CD4-positive, alpha-beta T cell treated with Interleukin-10 for 1 hour (primary cell): ENCODE measurements at regions not wholly inside any gene's neighbourhood (a gene's known extent, or its start where the extent isn't known, plus 50 kb on each side); places are given as distances from the start of the nearest gene placed in this dataset.
A peak's percentile ranks its signal among the peaks of the same experiment; 100 is the strongest.

ENCODE experiments used
- DNase-seq: peaks from one replicate; pipeline ENCODE4 v3.0.0-alpha.2; 2020

DNA sequence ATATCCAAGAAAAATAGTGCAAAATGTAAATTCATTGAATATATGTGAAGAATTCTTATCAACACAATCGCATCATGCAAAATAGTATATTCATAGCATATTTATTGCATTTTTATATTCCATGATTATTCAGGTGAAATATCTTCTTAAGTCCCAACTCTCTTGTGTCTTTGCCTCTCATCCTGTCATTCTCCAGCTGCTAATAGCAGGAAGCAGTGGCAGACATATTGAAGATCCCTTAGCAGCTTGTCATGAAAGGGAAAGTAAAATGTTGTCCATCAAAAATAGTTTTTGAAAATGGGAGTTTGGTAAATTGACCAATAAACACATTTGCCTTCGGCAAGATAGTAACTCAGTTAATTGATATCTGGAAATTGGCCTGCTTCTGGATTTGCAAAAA, 265.3 kb upstream of the TGFBR2 start:
- DNase-seq = no peak

DNA sequence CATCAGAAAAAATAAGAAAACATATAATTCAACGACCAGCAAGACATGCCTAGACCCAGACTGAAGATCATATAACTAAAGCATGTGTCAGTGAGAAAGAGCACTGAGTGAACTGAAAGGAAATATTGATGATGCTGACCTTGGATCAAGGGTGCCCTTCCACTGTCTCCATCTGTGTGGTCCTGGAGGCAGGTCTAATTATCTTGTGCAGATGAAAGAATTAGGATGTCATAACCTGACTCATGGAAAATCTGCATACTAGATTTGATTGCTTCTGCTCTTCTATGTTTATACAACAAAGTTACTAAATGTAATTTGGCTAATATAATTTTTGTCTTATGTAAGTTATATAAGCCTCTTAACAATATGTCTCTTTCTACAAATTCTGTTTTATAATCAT, 264.6 kb upstream of the TGFBR2 start:
- no peak for DNase-seq

DNA sequence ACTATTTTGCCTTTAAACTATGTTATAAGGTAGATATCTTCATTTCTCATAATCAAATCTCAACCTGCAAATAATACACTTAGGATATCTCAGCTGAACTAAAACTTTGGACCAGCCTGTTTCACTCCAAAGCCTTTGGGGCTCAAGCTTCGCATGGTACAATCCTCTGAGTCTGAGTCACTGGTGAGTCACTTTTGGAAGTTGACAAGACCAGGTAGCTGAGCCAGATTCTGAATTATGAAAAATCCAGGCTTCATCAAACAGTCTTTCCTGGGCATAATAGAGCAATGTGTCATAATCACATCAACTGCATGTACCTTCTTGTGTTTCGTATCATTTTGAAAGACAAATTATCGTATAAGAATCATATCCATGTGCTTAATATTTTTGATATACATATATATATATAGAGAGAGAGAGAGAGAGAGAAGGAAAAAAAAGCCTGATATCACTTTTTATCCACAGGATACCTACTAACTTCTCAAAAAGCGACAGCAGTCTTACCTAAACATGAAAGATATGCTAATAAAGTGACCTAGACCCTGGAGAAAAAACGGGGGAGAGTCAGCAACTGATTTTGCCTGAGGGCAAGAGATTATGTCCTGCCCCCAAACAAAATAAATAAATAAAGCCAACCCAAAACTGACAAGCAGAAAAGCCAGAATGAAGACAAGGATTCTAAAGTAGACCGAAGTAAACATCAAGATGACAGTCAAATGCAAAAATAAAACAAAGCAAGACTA, 263.9 kb upstream of the TGFBR2 start:
- no peak for DNase-seq

DNA sequence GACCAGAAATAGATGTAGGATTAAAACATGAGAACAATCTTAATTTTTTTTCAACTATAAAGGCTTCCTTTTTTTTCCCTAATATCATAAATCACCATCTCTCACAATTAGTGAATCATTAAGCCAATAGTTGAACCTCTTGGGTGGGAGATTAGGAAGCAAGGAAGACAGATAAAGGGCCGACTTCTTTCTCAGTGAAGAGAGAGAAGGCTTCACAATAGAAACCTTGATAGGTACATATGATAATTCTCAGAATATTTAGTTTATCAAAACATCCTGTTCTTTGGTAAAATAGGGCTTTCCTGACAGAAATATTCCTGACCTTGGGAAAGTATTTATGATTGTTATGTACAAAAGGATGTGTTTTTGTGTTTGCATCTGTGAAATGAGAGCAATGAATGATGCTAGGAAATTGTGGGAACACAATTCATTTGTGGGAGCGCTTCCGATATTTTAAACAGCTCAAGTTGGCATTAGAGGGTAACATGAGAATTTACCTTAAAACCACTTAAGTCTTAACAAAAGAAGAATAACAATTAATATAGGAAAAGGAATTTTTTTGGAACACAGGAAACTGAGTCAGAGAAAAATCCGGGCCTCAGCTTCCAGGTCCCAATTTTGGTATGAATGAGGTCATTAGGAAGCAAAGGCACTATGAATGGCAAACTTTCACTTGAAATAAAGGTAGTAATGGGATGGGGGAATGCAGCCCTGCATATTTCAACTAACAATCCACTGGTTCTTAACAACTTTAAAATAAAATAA, 263.2 kb upstream of the TGFBR2 start:
- no peak for DNase-seq

DNA sequence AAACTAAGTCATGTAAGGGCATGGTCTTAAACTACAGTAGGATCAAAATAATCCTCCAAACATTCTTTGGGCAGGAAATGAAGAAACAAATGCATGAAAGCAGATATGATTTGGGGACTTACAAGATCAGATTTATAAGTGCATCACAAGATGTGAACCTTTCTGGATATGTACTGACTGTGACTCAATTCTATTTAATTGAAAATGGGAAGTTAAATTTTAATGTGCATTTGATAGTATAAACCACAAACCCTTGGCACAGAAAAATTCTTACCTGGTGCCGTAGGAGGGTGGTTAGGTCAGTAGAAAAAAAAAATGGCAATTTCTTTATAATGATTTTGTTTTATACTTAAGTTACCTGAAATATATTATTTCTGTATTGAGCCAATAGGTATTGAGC, 262.5 kb upstream of the TGFBR2 start:
- no peak for DNase-seq

DNA sequence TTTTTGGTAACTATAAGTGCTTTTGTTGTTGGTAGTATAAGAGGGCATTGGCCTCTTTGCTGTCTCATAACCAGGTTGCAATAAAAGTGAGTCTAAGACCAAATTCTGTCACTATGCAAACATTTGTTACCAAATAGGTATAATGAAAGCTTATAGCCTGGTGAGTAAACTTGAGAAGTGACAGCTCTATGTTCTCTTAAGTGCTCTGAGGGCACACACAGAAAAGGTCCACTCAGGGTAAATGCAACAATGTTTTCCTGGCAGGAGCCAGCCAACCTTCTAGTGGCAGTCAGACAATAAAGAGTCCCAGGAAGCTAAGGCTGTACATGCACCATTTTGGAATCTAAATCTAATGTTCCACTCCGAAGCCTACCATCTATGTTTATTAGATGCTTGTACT, 262.1 kb upstream of the TGFBR2 start:
- DNase-seq = no peak

DNA sequence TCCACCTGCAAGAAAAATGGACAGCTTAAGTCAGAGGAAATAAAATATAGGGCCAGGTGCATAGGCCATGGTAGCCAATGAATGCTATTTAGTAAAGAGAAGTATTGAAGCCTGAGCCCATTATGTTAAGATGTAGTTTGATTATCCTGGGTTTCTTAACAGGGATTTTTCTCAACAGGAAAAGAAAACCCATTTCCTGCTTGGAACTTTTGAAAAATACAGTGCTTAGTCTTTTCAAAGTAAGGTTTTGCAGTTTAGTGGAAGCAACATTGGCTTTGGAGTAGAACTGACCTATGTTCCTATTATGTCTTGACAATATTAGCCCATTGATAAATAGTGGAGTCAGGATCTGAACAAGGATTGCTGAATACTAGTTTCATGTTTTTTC, 259.5 kb upstream of the TGFBR2 start:
- no peak for DNase-seq

DNA sequence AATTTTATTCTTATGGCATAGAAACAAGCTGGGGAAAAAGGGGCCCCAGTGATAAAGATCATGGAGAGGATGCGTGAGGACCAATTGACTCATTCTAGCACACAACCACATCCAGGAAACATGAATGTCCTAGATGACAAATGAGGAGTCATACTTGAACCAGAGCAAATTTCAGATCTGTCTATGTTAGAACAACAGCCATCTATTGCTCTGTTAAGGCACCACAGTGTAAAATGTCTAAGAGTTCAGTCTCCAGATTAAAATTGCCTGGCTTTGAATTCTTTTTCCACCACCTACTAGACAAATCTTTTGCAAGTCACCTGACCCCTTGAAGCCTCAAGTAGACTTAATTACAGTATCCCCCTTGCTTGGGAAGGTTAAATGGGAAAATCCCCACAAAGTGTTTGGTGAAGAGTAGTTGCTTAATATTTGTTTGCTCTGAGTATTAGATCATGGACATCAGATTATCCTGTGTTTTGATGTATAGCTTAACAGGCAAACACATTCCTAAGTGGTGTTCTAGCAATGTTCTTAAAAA, 258.7 kb upstream of the TGFBR2 start:
- peak; percentile 15 for DNase-seq

DNA sequence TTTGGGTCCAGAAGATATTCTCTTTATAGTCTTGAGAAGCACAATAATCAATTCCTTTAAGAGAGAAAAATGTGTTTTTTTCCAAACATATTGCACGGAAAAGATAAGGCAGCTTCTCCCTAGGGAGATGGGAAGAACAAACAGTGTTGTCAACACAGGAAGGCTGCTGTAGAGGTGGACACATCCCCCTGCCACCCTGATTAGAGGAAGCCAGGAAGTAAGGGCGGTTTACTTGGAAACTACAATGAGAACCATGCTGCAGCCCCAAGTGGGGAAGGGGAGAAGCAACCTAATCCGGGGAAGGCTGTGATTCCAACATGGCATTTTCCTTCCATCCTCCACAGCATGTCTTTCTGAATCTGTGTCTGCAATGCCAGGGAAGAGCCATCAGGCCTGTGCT, 256.9 kb upstream of the TGFBR2 start:
- DNase-seq = no peak

DNA sequence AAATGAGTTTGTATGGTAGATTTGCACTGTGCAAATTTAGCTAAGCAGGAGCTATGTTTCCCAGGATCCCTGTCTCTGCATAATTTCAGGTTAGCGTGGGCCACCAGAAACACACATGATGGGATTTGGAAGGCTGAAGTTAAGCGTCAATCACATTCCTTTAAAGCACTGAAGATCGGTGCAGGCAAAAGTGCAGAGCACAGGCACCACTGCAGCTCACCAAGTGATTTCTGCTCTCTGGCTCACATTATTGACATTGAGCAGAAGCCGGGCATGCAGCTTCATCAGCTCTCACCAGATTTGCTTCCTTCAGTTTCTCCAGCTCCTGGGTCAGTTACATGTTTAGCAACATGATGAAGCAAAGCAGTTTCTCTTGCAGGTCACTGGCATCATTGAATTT, 256.4 kb upstream of the TGFBR2 start:
- DNase-seq = no peak

DNA sequence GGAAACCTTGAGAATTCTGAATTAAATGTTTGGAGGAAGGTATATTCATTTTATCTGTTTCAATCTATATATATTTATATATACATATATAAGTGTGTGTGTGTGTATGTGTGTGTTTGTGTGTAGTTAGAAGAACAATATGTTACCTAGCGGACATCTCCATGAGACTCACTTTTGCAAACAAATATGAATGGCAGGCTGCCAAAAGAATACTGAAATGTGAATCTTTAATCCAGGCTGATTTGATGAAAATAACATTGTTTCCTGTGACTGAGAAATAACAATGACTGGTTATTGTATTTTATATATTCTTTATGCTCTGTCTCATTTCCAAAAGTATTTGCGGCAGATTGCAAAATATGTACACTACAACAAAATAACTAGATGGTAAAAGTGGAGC, 255.5 kb upstream of the TGFBR2 start:
- no peak for DNase-seq

DNA sequence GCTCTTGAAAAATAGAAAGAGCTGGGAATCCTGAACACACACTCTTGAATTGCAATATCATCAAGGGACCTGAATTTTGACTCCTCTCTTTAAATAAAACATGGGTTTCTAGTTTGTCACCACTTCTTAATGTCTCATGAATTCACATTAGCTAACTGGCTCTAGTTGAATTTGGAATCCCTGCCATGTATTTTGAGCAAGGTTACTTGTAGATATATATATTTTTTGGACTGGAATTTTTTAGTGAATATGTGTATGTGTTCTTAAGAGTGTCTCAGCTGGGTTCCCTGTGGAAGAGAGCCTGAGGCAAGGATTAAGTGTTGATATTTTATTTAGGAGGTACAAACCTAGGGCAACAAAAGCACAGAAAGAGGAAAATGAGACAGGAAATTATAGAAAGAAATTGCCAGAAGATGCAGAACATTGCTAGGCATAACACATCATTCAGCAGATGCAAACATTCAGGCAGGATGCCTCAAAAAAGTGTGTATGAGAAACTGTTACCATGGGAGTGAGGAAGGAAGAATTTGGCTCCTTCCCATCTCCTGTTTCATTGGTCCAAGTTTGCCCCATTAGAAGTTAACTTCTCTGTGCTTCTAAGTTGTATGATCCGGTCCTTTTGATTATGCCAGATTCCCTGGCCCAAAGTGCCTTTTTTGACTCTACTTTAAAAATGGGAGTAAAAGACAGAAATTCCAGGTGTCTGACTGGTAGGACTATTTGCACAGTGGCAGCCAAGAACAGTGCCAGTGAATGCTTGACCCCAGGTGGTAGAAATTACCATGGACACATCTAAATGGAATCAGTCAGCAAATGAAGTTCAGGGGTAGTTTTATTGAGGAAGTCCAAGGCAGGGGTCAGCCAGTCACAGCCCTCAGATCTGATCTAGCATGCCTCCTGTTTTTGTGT, 253.7 kb upstream of the TGFBR2 start:
- DNase-seq = no peak

DNA sequence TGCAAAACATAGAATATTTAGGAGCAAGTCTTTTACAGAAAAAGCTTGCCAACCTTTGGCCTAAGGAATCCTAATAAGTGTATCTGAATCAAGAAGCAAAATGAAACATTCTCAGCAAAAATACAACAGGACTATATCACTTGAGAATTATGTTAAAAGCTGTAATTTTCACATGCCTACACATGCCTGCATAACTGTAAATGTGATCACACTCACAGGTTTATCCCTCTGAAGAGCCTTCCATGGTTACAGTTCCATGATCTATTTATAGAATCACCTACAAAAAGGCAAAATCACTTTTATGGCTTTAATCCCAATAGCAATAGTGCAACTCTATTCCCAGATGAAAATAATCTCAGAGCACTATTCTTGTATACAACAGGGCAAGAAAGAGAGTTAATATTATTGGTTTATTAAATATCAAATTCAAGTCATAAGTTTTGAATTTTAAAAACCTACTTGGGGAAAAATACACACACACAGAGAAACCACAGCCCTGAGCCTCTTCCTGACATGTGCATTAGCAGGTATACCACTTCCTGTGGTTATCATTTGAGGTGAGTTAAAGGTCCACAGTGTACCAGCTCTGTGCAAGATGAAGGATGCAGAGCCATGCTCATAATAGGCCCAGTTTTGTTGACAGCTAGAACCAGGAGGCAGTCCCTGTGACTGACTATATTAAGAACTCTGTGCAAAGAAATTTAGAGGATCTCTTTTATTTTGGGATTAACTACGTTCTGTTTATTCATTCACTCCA, 252.5 kb upstream of the TGFBR2 start:
- DNase-seq = peak; percentile 81

DNA sequence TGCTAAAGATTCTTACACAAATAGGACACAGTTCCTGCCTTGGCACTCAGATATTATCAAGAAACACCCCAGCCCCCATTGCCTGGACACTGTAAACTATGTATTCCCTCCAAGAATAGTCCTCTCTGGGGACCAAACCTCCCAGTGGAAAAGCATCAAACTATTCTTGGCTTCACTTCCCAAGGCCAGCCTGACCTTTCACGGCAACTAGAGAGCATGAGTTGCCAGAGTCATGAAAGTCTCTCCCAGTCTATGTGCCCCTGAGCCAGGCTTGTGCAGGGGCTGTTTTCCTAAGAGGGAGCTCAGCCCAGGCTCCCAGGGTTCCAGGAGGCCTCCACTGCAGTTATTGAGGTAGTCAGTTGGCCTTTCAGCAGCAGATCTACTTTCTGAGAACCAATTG, 251.9 kb upstream of the TGFBR2 start:
- DNase-seq = no peak

DNA sequence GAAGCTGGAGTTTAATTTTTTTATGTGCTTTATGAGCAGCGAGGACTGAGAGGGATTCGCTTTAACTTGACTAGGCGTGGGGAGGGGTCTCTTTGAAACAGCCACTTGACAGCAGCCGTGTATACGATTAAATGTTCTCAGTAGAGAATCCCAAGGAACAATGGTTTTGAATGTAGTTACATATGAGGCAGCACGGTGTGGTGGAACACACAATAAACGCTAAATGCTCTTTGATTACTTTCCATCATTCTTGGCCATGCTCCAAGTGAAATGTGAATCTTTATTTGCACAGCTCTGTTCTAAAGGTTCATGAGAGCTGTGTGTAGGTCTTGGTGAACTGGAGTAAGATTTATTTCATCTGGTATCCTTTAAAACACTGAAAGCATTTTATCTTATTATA, 251.4 kb upstream of the TGFBR2 start:
- DNase-seq = no peak

DNA sequence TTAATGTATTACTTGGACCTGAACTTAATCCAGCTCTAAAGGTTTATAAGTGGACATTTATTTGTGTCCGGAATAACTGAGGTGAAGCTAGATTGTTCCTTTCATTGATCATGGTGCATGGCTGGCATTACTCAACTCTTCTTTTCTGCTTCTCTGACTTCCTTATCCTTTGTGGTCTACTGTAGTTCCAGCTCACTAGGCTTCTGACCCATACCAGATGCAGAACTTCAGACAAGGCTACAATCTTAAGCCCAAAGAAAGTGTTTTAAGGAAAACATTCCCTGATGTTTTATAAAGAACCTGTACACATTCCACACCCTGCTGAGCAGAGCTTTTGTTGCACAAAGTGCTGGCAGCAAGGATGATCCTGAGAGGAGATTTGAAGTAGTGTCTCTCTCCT, 250.8 kb upstream of the TGFBR2 start:
- no peak for DNase-seq

DNA sequence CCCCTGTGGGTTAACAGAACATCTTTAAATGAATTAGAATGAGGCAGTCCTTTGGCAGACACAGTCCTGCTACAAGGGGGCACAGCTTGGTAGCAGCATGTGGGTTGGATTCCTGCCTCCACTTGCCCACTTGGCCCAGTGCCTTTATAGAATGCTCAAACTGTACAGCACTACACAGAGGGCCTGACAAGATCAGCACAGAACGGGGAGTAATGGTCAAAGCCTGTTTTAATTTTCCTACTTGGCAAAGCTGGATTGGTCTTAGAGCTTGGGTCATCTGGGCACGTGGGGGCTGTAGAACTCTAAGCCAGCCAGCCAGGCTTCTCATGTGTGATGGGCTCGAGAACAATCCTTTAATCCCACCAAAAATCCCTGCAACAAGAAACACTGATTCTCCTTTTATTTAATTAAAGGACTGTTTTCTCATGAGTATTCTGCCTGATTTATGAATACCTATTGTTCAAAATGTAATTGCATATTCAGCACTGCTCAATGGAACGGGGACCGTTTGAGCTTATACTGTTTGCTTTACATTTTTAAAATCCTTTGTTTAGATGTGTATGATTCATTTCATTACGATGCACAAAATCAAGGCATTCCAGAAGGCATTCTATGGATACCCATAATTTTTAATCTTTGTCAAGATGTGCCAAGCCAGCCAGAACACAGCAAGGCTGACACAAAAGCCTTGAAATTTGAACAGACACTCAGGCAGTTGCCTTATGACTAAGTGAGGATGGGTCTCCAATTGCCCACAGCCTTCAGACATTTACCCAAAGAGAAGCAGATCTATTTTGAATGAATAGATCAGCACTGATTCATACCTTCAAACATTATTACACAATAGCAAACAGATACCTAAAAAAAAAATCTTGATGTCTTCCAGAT, 249.3 kb upstream of the TGFBR2 start:
- DNase-seq = no peak

DNA sequence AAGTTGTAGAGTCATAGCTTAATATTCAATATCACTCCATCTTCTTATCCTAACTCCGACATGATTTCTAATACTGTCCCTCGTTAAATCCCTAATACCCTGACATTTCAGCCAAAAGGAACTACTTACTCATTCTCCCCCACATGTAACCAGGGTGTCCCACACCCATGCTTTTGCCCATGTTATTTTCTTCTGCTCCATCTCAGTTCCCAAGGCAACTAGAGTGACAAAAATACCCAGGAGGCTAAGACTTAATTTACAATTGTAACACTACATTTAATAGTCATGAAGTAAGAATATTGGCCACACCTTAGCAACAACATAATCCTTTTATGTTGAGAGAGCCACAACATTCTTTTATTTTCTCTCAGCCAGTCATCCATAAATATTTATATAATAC, 248.5 kb upstream of the TGFBR2 start:
- DNase-seq = no peak

DNA sequence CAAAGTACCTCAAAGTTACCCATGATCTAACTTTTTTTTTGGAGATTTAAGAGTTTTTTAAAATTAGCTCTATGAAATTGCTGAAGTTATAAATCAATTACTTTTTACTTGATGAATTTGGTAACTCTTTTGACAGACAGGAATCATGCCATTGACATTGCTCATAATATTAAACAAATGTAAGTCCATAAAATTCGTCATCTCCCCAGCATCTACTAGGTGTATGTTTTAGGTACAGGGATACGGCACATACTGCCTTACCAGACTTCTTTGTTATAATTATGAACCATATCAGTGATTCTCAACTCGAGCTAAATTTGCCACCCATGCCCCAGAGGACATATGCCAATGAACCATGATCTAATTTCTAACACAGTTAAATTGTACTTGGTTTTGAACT, 247.5 kb upstream of the TGFBR2 start:
- DNase-seq = no peak

DNA sequence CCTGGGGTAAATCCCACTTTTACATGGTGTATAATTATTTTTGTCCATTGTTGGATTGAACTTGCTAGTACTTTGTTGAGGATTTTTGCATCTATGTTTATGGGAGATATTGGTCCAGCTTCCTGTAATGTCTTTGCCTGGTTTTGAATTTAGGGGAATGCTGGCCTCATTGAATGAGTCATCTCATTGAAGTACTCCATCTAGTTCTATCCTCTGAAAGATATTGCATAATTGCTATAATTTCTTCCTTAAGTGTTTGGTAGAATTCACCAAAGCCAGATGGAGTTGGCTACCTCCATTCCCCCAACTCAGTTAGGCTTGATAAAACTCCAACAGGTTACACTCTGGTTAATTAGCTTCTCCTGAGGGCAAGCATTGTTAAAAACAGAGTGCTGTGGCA, 237.4 kb upstream of the TGFBR2 start:
- no peak for DNase-seq

DNA sequence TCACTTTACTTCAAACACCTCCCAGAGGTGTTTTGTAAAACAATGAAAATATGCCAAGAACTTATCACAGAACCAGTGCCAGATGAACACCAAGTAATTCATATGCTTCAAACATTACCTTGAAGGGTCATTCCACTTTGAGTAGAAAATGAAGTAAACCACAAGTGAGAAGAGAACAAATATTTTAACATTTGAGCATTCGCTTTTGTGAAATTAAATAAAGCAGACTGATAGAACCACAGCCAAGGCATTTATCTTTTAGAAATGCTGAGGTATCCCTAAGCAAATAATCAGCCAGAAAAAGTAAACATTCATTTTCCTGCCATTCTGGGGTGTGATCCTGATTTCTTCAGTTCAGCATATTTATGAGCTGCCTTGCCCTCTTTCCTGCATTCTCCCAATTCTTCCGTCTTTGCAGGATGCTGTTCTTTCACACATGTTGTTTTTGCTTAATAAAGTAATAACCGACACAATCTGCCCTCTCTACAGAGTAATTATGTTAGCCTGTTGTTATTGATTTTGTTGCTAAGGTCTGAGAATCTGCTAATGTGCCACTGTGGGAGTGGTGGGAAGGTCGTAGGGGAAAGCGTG, 235.6 kb upstream of the TGFBR2 start:
- no peak for DNase-seq
